ENCODE measurements at regions not wholly inside any gene's neighbourhood (a gene's known extent, or its start where the extent isn't known, plus 50 kb on each side); places are given as distances from the start of the nearest gene placed in this dataset.
"Not testable (repeated sequence)": the region's sequence is repeated elsewhere in the genome, so short reads cannot be mapped to it uniquely, and the experiment has no call there.

DNA sequence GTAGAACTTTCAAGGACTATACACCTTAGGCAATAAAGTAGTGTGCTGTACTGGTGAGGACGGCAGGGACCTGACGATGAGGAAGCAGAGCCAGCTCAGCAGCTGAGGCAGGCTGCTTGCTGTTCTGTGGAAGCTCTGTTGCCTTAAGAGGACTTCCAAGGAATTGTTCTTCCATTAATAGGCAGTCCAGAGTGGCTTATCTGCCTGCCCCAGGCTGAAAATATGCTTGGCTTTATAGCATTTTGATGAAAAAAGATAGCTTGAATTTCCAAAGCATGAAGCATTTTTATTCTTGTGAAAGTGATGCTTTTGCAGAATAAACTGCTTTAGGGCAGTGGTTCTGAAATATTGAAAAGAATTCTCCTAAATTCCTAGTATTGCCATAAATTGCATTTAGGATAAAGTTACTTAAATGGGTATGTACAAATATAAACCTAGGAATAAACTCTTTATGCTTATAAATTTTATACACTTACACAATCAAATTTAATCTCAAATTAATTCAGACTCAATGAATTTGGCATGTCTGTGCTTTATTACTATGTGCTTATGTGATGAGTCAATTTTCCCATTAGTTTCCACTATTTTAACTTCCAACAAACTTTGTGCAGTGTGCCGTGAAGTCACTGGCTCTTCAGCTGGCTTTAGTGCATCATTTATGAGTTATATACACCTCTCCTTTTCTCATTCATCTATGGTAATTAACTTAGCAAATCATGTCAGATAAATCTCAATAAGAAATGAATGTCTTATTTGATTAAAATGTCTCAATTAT, 231.0 kb upstream of the RASGRP1 start:
- H3K9me3 ChIP-seq (ENCODE audit: control extremely low read depth in 1 of 5, control insufficient read depth in 4 of 5, insufficient read depth in 2 of 5, low read depth in 1 of 5, low read length in 4 of 5): peaks cover 0 to 1% (median 0%) of the 10 kb centered on the region in 5 experiments
- no peaks in the 10 kb centered on the region for H3K4me1 ChIP-seq (ENCODE audit: control extremely low read depth in 1 of 4, control insufficient read depth in 4 of 4, insufficient read depth in 4 of 4, low read length in 3 of 4)
- POLR2A ChIA-PET: no interaction called here
- no peaks in the 10 kb centered on the region for H3K36me3 ChIP-seq (ENCODE audit: control insufficient read depth in 4 of 4, insufficient read depth in 4 of 4, low read length in 3 of 4)
- CTCF ChIA-PET: no interaction called here
- H3K4me3 ChIP-seq (ENCODE audit: control insufficient read depth in 1 of 7, extremely low read depth in 1 of 7, insufficient read depth in 4 of 7, low read depth in 2 of 7, low read length in 6 of 7): no peak overlapping the region
- no peak overlapping the region for H3K27ac ChIP-seq (ENCODE audit: insufficient read depth in 1 of 2, low read depth in 1 of 2, low read length in 2 of 2, poor library complexity in 1 of 2, severe bottlenecking in 2 of 2)
- H3K27me3 ChIP-seq (replicated peaks in 2 of 5; ENCODE audit: control insufficient read depth in 4 of 5, insufficient read depth in 5 of 5, low read length in 4 of 5): peaks cover 0 to 1% (median 0%) of the 10 kb centered on the region in 5 experiments
- no peak for DNase-seq
- WGBS (ENCODE audit: insufficient coverage): 86% methylated on average over 2 of the region's 3 CpGs

DNA sequence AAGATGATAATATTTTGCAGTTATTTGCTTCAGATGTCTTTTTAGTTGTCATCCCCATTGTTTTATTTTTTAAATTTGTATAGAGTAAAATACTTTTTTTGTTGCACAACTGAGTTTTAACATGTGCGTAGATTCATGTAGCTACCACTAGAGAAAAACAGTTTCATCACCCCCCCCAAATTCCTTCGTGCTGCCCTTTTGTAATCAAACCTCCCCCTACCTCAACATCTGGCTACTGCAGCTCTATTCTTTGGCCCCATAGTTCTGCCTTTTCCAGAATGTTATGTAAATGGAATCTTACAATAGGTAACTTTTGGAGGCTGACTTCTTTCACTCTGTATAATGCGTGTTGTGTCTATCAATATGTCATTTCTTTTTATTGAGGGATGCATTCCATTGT, 232.0 kb upstream of the RASGRP1 start:
- no peak for DNase-seq
- ChIA-PET CTCF (no interaction called here), POLR2A (no interaction called here)
- Histone ChIP-seq H3K9me3 (ENCODE audit: control extremely low read depth in 1 of 5, control insufficient read depth in 4 of 5, insufficient read depth in 2 of 5, low read depth in 1 of 5, low read length in 4 of 5) (peaks cover 0 to 1% (median 0%) of the 10 kb centered on the region in 5 experiments), H3K27me3 (replicated peaks in 2 of 5; ENCODE audit: control insufficient read depth in 4 of 5, insufficient read depth in 5 of 5, low read length in 4 of 5) (peaks cover 0 to 1% (median 0%) of the 10 kb centered on the region in 5 experiments), H3K36me3 (ENCODE audit: control insufficient read depth in 4 of 4, insufficient read depth in 4 of 4, low read length in 3 of 4) (no peaks in the 10 kb centered on the region), H3K27ac (ENCODE audit: insufficient read depth in 1 of 2, low read depth in 1 of 2, low read length in 2 of 2, poor library complexity in 1 of 2, severe bottlenecking in 2 of 2) (no peak overlapping the region), H3K4me1 (ENCODE audit: control extremely low read depth in 1 of 4, control insufficient read depth in 4 of 4, insufficient read depth in 4 of 4, low read length in 3 of 4) (no peaks in the 10 kb centered on the region), H3K4me3 (ENCODE audit: control insufficient read depth in 1 of 7, extremely low read depth in 1 of 7, insufficient read depth in 4 of 7, low read depth in 2 of 7, low read length in 6 of 7) (no peak overlapping the region)
- no CpG with 5 or more reads among the region's 3 CpGs for WGBS (ENCODE audit: insufficient coverage)

DNA sequence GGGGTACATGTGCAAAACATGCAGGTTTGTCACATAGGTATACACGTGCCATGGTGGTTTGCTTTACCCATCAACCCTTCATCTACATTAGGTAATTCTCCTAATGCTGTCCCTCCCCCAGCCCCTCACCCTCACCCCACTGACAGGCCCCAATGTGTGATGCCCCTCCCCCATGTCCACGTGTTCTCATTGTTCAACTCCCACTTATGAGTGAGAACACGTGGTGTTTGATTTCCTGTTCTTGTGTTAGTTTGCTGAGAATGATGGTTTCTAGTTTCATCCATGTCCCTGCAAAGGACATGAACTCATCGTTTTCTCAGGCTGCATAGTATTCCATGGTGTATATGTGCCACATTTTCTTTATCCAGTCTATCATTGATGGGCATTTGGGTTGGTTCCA, 232.9 kb upstream of the RASGRP1 start:
- H3K27me3 ChIP-seq (replicated peaks in 2 of 5; ENCODE audit: control insufficient read depth in 4 of 5, insufficient read depth in 5 of 5, low read length in 4 of 5); H3K36me3 ChIP-seq (ENCODE audit: control insufficient read depth in 4 of 4, insufficient read depth in 4 of 4, low read length in 3 of 4); DNase-seq; H3K27ac ChIP-seq (ENCODE audit: insufficient read depth in 1 of 2, low read depth in 1 of 2, low read length in 2 of 2, poor library complexity in 1 of 2, severe bottlenecking in 2 of 2); POLR2A ChIA-PET; H3K9me3 ChIP-seq (ENCODE audit: control extremely low read depth in 1 of 5, control insufficient read depth in 4 of 5, insufficient read depth in 2 of 5, low read depth in 1 of 5, low read length in 4 of 5); CTCF ChIA-PET; H3K4me1 ChIP-seq (ENCODE audit: control extremely low read depth in 1 of 4, control insufficient read depth in 4 of 4, insufficient read depth in 4 of 4, low read length in 3 of 4); H3K4me3 ChIP-seq (ENCODE audit: control insufficient read depth in 1 of 7, extremely low read depth in 1 of 7, insufficient read depth in 4 of 7, low read depth in 2 of 7, low read length in 6 of 7): not testable (repeated sequence)
- no CpG with 5 or more reads among the region's 4 CpGs for WGBS (ENCODE audit: insufficient coverage)

DNA sequence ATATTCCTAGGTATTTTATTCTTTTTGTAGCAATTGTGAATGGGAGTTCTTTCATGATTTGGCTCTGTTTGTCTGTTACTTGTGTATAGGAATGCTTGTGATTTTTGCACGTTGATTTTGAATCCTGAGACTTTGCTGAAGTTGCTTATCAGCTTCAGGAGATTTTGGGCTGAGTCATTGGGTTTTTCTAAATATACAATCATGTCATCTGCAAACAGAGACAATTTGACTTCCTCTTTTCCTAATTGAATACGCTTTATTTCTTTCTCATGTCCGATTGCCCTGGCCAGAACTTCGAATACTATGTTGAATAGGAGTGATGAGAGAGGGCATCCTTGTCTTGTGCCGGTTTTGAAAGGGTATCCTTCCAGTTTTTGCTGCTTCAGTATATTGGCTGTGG, 234.6 kb upstream of the RASGRP1 start:
- no CpG with 5 or more reads among the region's 5 CpGs for WGBS (ENCODE audit: insufficient coverage)
- H3K27ac ChIP-seq (ENCODE audit: insufficient read depth in 1 of 2, low read depth in 1 of 2, low read length in 2 of 2, poor library complexity in 1 of 2, severe bottlenecking in 2 of 2); H3K4me3 ChIP-seq (ENCODE audit: control insufficient read depth in 1 of 7, extremely low read depth in 1 of 7, insufficient read depth in 4 of 7, low read depth in 2 of 7, low read length in 6 of 7); H3K27me3 ChIP-seq (replicated peaks in 2 of 5; ENCODE audit: control insufficient read depth in 4 of 5, insufficient read depth in 5 of 5, low read length in 4 of 5); POLR2A ChIA-PET; H3K9me3 ChIP-seq (ENCODE audit: control extremely low read depth in 1 of 5, control insufficient read depth in 4 of 5, insufficient read depth in 2 of 5, low read depth in 1 of 5, low read length in 4 of 5); CTCF ChIA-PET; H3K36me3 ChIP-seq (ENCODE audit: control insufficient read depth in 4 of 4, insufficient read depth in 4 of 4, low read length in 3 of 4); H3K4me1 ChIP-seq (ENCODE audit: control extremely low read depth in 1 of 4, control insufficient read depth in 4 of 4, insufficient read depth in 4 of 4, low read length in 3 of 4): not testable (repeated sequence)
- peak; percentile 6 to 55 (median 36) for DNase-seq

DNA sequence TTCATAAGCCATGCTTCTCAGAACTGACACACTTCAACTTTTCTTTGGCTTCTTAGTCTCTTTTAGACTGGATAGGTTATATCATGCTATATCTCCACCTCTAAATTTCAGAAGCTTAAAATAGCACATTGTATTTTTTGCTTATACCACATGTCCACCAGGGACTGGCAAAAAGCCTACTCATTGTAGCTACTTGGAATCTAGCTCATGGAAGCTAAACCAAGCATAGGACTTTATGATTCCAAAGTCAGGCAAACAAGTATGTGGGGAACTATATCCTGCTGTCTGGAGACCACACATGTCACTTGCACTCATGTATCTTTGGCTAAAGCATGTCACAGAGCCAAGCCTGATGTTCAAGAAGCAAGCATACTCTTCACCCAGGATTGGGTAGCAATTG, 245.0 kb upstream of the RASGRP1 start:
- H3K9me3 ChIP-seq (ENCODE audit: control extremely low read depth in 1 of 5, control insufficient read depth in 4 of 5, insufficient read depth in 2 of 5, low read depth in 1 of 5, low read length in 4 of 5): no peaks in the 10 kb centered on the region
- H3K4me1 ChIP-seq (ENCODE audit: control extremely low read depth in 1 of 4, control insufficient read depth in 4 of 4, insufficient read depth in 4 of 4, low read length in 3 of 4): no peaks in the 10 kb centered on the region
- no peak overlapping the region for H3K27ac ChIP-seq (ENCODE audit: insufficient read depth in 1 of 2, low read depth in 1 of 2, low read length in 2 of 2, poor library complexity in 1 of 2, severe bottlenecking in 2 of 2)
- H3K27me3 ChIP-seq (replicated peaks in 2 of 5; ENCODE audit: control insufficient read depth in 4 of 5, insufficient read depth in 5 of 5, low read length in 4 of 5): no peaks in the 10 kb centered on the region
- H3K36me3 ChIP-seq (ENCODE audit: control insufficient read depth in 4 of 4, insufficient read depth in 4 of 4, low read length in 3 of 4): no peaks in the 10 kb centered on the region
- ChIA-PET POLR2A (no interaction called here), CTCF (no interaction called here)
- H3K4me3 ChIP-seq (ENCODE audit: control insufficient read depth in 1 of 7, extremely low read depth in 1 of 7, insufficient read depth in 4 of 7, low read depth in 2 of 7, low read length in 6 of 7): no peak overlapping the region
- no peak for DNase-seq

DNA sequence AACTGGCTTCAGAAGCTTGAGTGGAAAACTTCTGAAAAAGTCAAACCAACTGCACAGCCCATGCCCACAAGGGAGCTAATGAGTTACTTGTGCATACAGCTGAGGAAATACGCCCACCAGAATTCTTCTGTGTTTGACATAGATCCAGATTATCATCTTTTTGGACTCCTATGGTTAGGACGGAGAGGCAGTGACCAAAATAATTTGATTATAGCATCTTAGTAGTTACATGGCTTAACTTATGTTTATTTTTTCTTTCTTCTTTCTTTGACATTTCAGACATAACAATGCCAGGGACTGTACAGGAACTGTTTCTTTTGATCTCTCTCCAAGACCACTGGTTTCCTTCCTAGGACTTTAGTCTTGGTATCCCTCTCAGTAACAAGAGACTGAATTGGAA, 246.1 kb upstream of the RASGRP1 start:
- 78% methylated on average over 1 of the region's 2 CpGs for WGBS (ENCODE audit: insufficient coverage)
- DNase-seq: no peak
- H3K9me3 ChIP-seq (ENCODE audit: control extremely low read depth in 1 of 5, control insufficient read depth in 4 of 5, insufficient read depth in 2 of 5, low read depth in 1 of 5, low read length in 4 of 5): no peaks in the 10 kb centered on the region
- no peaks in the 10 kb centered on the region for H3K4me1 ChIP-seq (ENCODE audit: control extremely low read depth in 1 of 4, control insufficient read depth in 4 of 4, insufficient read depth in 4 of 4, low read length in 3 of 4)
- no peak overlapping the region for H3K27ac ChIP-seq (ENCODE audit: insufficient read depth in 1 of 2, low read depth in 1 of 2, low read length in 2 of 2, poor library complexity in 1 of 2, severe bottlenecking in 2 of 2)
- no peak overlapping the region for H3K4me3 ChIP-seq (ENCODE audit: control insufficient read depth in 1 of 7, extremely low read depth in 1 of 7, insufficient read depth in 4 of 7, low read depth in 2 of 7, low read length in 6 of 7)
- ChIA-PET POLR2A (no interaction called here), CTCF (interaction anchor here (1.7 kb wide), 1 partner anchor 53 kb away, joined by 3 read pairs; no protein-coding TSS in a partner anchor)
- no peaks in the 10 kb centered on the region for H3K36me3 ChIP-seq (ENCODE audit: control insufficient read depth in 4 of 4, insufficient read depth in 4 of 4, low read length in 3 of 4)
- H3K27me3 ChIP-seq (replicated peaks in 2 of 5; ENCODE audit: control insufficient read depth in 4 of 5, insufficient read depth in 5 of 5, low read length in 4 of 5): no peaks in the 10 kb centered on the region

DNA sequence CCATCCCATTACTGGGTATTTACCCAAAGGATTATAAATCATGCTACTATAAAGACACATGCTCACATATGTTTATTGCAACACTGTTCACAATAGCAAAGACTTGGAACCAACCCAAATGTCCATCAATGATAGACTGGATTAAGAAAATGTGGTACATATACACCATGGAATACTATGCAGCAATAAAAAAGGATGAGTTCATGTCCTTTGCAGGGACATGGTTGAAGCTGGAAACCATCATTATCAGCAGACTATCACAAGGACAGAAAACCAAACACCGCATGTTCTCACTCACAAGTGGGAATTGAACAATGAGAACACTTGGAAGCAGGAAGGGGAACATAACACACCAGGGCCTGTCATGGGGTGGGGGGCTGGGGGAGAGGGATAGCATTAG, 249.6 kb upstream of the RASGRP1 start:
- POLR2A ChIA-PET; H3K27me3 ChIP-seq (replicated peaks in 2 of 5; ENCODE audit: control insufficient read depth in 4 of 5, insufficient read depth in 5 of 5, low read length in 4 of 5); DNase-seq; H3K27ac ChIP-seq (ENCODE audit: insufficient read depth in 1 of 2, low read depth in 1 of 2, low read length in 2 of 2, poor library complexity in 1 of 2, severe bottlenecking in 2 of 2); H3K9me3 ChIP-seq (ENCODE audit: control extremely low read depth in 1 of 5, control insufficient read depth in 4 of 5, insufficient read depth in 2 of 5, low read depth in 1 of 5, low read length in 4 of 5); H3K36me3 ChIP-seq (ENCODE audit: control insufficient read depth in 4 of 4, insufficient read depth in 4 of 4, low read length in 3 of 4); H3K4me3 ChIP-seq (ENCODE audit: control insufficient read depth in 1 of 7, extremely low read depth in 1 of 7, insufficient read depth in 4 of 7, low read depth in 2 of 7, low read length in 6 of 7); H3K4me1 ChIP-seq (ENCODE audit: control extremely low read depth in 1 of 4, control insufficient read depth in 4 of 4, insufficient read depth in 4 of 4, low read length in 3 of 4); CTCF ChIA-PET: not testable (repeated sequence)
- no CpG with 5 or more reads among the region's 1 CpG for WGBS (ENCODE audit: insufficient coverage)
